IMR-90 (cell line): ENCODE measurements at regions not wholly inside any gene's neighbourhood (a gene's known extent, or its start where the extent isn't known, plus 50 kb on each side); places are given as distances from the start of the nearest gene placed in this dataset.

Experiments used
- ATAC-seq: fragments of 200-7000 bp; cut with Tn5 transposase; 2 replicates; pipeline ENCODE4 v1.9.1; 2020; ENCODE audit warnings: low read depth, mild to moderate bottlenecking, moderate library complexity
- BruUV-seq: library from RNA; stranded (reverse); fragments of 400-500 nt; replicated peaks from 2 replicates; lab custom pipeline; 2021; lab: Mats Ljungman, UMichigan
- CTCF ChIA-PET: fragments of 300-600 bp; formaldehyde crosslinking; extraction: SDS; loops from one replicate; lab custom pipeline; 2021; ENCODE audit warnings: antibody characterized with exemption; lab: Yijun Ruan, JAX
- POLR2A ChIA-PET: fragments of 300-600 bp; sonication (Branson Sonifier 250); formaldehyde crosslinking; loops from one replicate; lab custom pipeline; 2022; ENCODE audit warnings: antibody characterized with exemption; ENCODE audit not compliant: unreplicated experiment; lab: Charles Lee
- DNase-seq: peaks from one replicate; pipeline ENCODE4 v3.0.0; 2013
- H2AFZ ChIP-seq: replicated peaks from 2 replicates; pipeline ENCODE3; 2013; ENCODE audit warnings: low read length, mild to moderate bottlenecking; ENCODE audit not compliant: poor library complexity
- H2AK5ac ChIP-seq: 2 replicates; pipeline ENCODE4 v1.6.1; 2013; ENCODE audit warnings: low read depth, low read length, inconsistent platforms
- H2AK9ac ChIP-seq: replicated peaks from 2 replicates; pipeline ENCODE3; 2013; ENCODE audit warnings: mild to moderate bottlenecking, low read depth, low read length, moderate library complexity; ENCODE audit not compliant: poor library complexity
- H2BK120ac ChIP-seq: 2 replicates; pipeline ENCODE4 v1.6.1; 2013; ENCODE audit warnings: low read depth, low read length, inconsistent platforms
- H2BK15ac ChIP-seq: 3 replicates; pipeline ENCODE4 v1.6.1; 2013; ENCODE audit warnings: low read depth, low read length, inconsistent platforms
- H2BK20ac ChIP-seq: 2 replicates; pipeline ENCODE4 v1.6.1; 2013; ENCODE audit warnings: low read depth, mild to moderate bottlenecking, inconsistent platforms, low read length, moderate library complexity
- H2BK5ac ChIP-seq: 2 replicates; pipeline ENCODE4 v1.6.1; 2013; ENCODE audit warnings: mild to moderate bottlenecking, low read depth, low read length, inconsistent platforms; ENCODE audit not compliant: poor library complexity, severe bottlenecking
- H3K14ac ChIP-seq: replicated peaks from 2 replicates; pipeline ENCODE4 v1.6.1; 2013; ENCODE audit warnings: low read depth, low read length, inconsistent platforms
- H3K18ac ChIP-seq: 2 replicates; pipeline ENCODE4 v1.6.1; 2013; ENCODE audit warnings: low read depth, low read length, control low read depth
- H3K23ac ChIP-seq: 2 replicates; pipeline ENCODE4 v1.6.1; 2013; ENCODE audit warnings: low read depth, low read length, inconsistent platforms
- H3K27ac ChIP-seq: 2 replicates; pipeline ENCODE4 v1.5.1; 2013; ENCODE audit warnings: mild to moderate bottlenecking, control low read depth, low read length; ENCODE audit not compliant: insufficient read depth
- H3K27me3 ChIP-seq: 2 replicates; pipeline ENCODE4 v1.6.1; 2013; ENCODE audit warnings: low read length; ENCODE audit not compliant: control insufficient read depth, insufficient read depth
- H3K36me3 ChIP-seq: 2 replicates; pipeline ENCODE4 v1.6.1; 2013; ENCODE audit warnings: low read length, mixed read lengths; ENCODE audit not compliant: control insufficient read depth, insufficient read depth
- H3K4ac ChIP-seq: 2 replicates; pipeline ENCODE4 v1.6.1; 2013; ENCODE audit warnings: low read depth, low read length, inconsistent platforms
- H3K4me1 ChIP-seq: 2 replicates; pipeline ENCODE4 v1.6.1; 2013; ENCODE audit warnings: low read length, mixed read lengths; ENCODE audit not compliant: control insufficient read depth, insufficient read depth
- H3K4me2 ChIP-seq: 2 replicates; pipeline ENCODE4 v1.6.1; 2013; ENCODE audit warnings: low read depth, mild to moderate bottlenecking, control low read depth, low read length, moderate library complexity
- H3K4me3 ChIP-seq: 2 replicates; pipeline ENCODE4 v1.5.1; 2013; ENCODE audit warnings: low read depth, mild to moderate bottlenecking, control low read depth, low read length, moderate library complexity; ENCODE audit not compliant: insufficient read depth
- H3K56ac ChIP-seq: 2 replicates; pipeline ENCODE4 v1.6.1; 2013; ENCODE audit warnings: low read length, inconsistent platforms; ENCODE audit not compliant: insufficient read depth; ENCODE audit errors: extremely low read depth
- H3K79me1 ChIP-seq, 2 experiments: 2 replicates each; pipeline ENCODE4 v1.6.1; 2013; ENCODE audit warnings: low read length in 2 of 2, inconsistent platforms in 1 of 2, low read depth in 1 of 2
- H3K9ac ChIP-seq: 2 replicates; pipeline ENCODE4 v1.6.1; 2013; ENCODE audit warnings: low read depth, low read length, control low read depth
- H3K9me1 ChIP-seq: 2 replicates; pipeline ENCODE4 v1.6.1; 2013; ENCODE audit warnings: low read length, inconsistent platforms; ENCODE audit not compliant: insufficient read depth
- H3K9me3 ChIP-seq: 2 replicates; pipeline ENCODE4 v1.6.1; 2013; ENCODE audit warnings: low read length; ENCODE audit not compliant: control insufficient read depth, insufficient read depth
- H4K20me1 ChIP-seq: 2 replicates; pipeline ENCODE4 v1.6.1; 2013; ENCODE audit warnings: low read length, inconsistent platforms; ENCODE audit not compliant: insufficient read depth
- H4K5ac ChIP-seq: 2 replicates; pipeline ENCODE4 v1.6.1; 2013; ENCODE audit warnings: mild to moderate bottlenecking, low read depth, low read length, control low read depth
- H4K8ac ChIP-seq, 2 experiments: 2 replicates each; pipeline ENCODE4 v1.6.1; 2013; ENCODE audit warnings: low read depth in 2 of 2, low read length in 2 of 2, control low read depth in 1 of 2, inconsistent platforms in 1 of 2
- H4K91ac ChIP-seq: 2 replicates; pipeline ENCODE4 v1.6.1; 2013; ENCODE audit warnings: low read depth, low read length, inconsistent platforms; ENCODE audit not compliant: insufficient read depth
- MAZ ChIP-seq: IDR thresholded peaks from 2 replicates; pipeline ENCODE4 v1.6.1; 2012; ENCODE audit warnings: low read depth, mild to moderate bottlenecking, low read length, improper control_type of control experiment, moderate library complexity, borderline replicate concordance
- POLR2A ChIP-seq: IDR thresholded peaks from 2 replicates; pipeline ENCODE4 v1.6.1; 2012; ENCODE audit warnings: mild to moderate bottlenecking, low read depth, low read length
- WGBS, 2 experiments: methylation state at CpG; one replicate each; pipeline versions ENCODE4 v1.1.5 to v1.1.7; 2013; ENCODE audit warnings: missing lambda C conversion rate in 2 of 2; ENCODE audit not compliant: insufficient read length in 1 of 2; ENCODE audit errors: extremely low coverage in 2 of 2; 5-methylcytosine and 5-hydroxymethylcytosine counted together
- dilution Hi-C: fragments of 300-500 bp; cut with HindIII; formaldehyde crosslinking; loops from one replicate; pipeline ENCODE4 v1.14.3; 2018; ENCODE audit warnings: low sequenced_read_pairs; ENCODE audit not compliant: unreplicated experiment
- in situ Hi-C: fragments of 300-500 bp; cut with MboI; formaldehyde crosslinking; loops from 3 replicates; pipeline ENCODE4 v1.14.3; 2019; ENCODE audit warnings: low sequenced_read_pairs, inconsistent platforms, mixed read lengths
- intact Hi-C: fragments of 100-400 bp; cut with micrococcal nuclease; formaldehyde crosslinking; loops from 2 replicates; pipeline ENCODE4 v1.10.0; 2022
- TF ChIP-seq, protein P1 (sequence below): conservative IDR thresholded peaks from 2 replicates; pipeline ENCODE4 v1.5.1; 2012; ENCODE audit warnings: mild to moderate bottlenecking, low read depth, low read length, improper control_type of control experiment

GRCh38 chr11:86175626-86176025, 68.9 kb upstream of the EED start:
- H3K14ac ChIP-seq, result peak overlapping the region; percentile 86
- H3K79me1 ChIP-seq, result peaks cover 0 to 21% of the 10 kb centered on the region in 2 experiments; a peak in 2 of 4 replicates
- peak overlapping the region; percentile 86 to 89; a peak in 3 of 4 replicates for H4K8ac ChIP-seq
- H3K56ac ChIP-seq, result no peak overlapping the region
- no peak overlapping the region for H3K4me2 ChIP-seq
- peak overlapping the region; percentile 94 for H2BK120ac ChIP-seq
- peaks cover 33% of the 10 kb centered on the region for H3K9me1 ChIP-seq
- peak overlapping the region; percentile 59 for H2AK9ac ChIP-seq
- intact Hi-C loops (no loop called here), dilution Hi-C loops (no loop called here), in situ Hi-C loops (no loop called here)
- peak overlapping the region; percentile 27; the same call in 1 of the 2 replicates for H4K91ac ChIP-seq
- peak overlapping the region; percentile 97 for H2BK5ac ChIP-seq
- peak overlapping the region; percentile 92; the same call in 1 of the 2 replicates for H2BK20ac ChIP-seq
- H3K4me3 ChIP-seq, result no peak overlapping the region
- peak overlapping the region; percentile 99; the same call in 2 of the 3 replicates for H2BK15ac ChIP-seq
- ATAC-seq (no peak), DNase-seq (no peak)
- no peaks in the 10 kb centered on the region for H3K36me3 ChIP-seq
- TF ChIP-seq MAZ (no peak), POLR2A (no peak)
- TF ChIP-seq, protein P1, sequence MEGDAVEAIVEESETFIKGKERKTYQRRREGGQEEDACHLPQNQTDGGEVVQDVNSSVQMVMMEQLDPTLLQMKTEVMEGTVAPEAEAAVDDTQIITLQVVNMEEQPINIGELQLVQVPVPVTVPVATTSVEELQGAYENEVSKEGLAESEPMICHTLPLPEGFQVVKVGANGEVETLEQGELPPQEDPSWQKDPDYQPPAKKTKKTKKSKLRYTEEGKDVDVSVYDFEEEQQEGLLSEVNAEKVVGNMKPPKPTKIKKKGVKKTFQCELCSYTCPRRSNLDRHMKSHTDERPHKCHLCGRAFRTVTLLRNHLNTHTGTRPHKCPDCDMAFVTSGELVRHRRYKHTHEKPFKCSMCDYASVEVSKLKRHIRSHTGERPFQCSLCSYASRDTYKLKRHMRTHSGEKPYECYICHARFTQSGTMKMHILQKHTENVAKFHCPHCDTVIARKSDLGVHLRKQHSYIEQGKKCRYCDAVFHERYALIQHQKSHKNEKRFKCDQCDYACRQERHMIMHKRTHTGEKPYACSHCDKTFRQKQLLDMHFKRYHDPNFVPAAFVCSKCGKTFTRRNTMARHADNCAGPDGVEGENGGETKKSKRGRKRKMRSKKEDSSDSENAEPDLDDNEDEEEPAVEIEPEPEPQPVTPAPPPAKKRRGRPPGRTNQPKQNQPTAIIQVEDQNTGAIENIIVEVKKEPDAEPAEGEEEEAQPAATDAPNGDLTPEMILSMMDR, result no peak
- peak overlapping the region; percentile 88; the same call in 1 of the 2 replicates for H3K23ac ChIP-seq
- peak overlapping the region; percentile 59; the same call in 1 of the 2 replicates for H2AK5ac ChIP-seq
- H4K20me1 ChIP-seq, result peaks cover 6% of the 10 kb centered on the region; the same call in 1 of the 2 replicates
- CTCF ChIA-PET, result interaction anchor here (0.8 kb wide), 1 partner anchor 8 kb away, joined by 3 read pairs; no protein-coding TSS in a partner anchor
- H3K27ac ChIP-seq, result no peak overlapping the region; the same call in 1 of the 2 replicates
- H4K5ac ChIP-seq, result no peak overlapping the region
- no TSS peak for BruUV-seq
- H2AFZ ChIP-seq, result no peak overlapping the region
- H3K4ac ChIP-seq, result peak overlapping the region; percentile 90; the same call in 1 of the 2 replicates
- WGBS, 2 experiments, result 100% methylated on average over 2 of the region's 2 CpGs; no CpG with 5 or more reads in 1 of the 2 experiments
- no peak overlapping the region for H3K9ac ChIP-seq
- H3K4me1 ChIP-seq, result peaks cover 22% of the 10 kb centered on the region
- POLR2A ChIA-PET, result no interaction called here
- H3K9me3 ChIP-seq, result no peaks in the 10 kb centered on the region
- no peaks in the 10 kb centered on the region for H3K27me3 ChIP-seq
- H3K18ac ChIP-seq, result peak overlapping the region; percentile 21; the same call in 1 of the 2 replicates
